Tongue (tissue), 1 donor: ENCODE measurements at regions not wholly inside any gene's neighbourhood (a gene's known extent, or its start where the extent isn't known, plus 50 kb on each side); places are given as distances from the start of the nearest gene placed in this dataset.
"Not testable (repeated sequence)": the region's sequence is repeated elsewhere in the genome, so short reads cannot be mapped to it uniquely, and the experiment has no call there.

Experiments used
- DNase-seq: peaks from one replicate; pipeline ENCODE4 v3.0.0-alpha.2; 2015

GRCh38 chr13:107811233-107812013 is 403.9 kb downstream of the LIG4 start:
- DNase-seq, result no peak

GRCh38 chr13:107809125-107809524 is 406.2 kb downstream of the LIG4 start:
- no peak for DNase-seq

GRCh38 chr13:107808389-107808788 is 406.9 kb downstream of the LIG4 start:
- no peak for DNase-seq

GRCh38 chr13:107807306-107808073 is 407.8 kb downstream of the LIG4 start:
- no peak for DNase-seq

GRCh38 chr13:107806726-107807125 is 408.6 kb downstream of the LIG4 start:
- DNase-seq, result no peak

- no peak for DNase-seq
Measured at GRCh38 chr13:107803822-107804495, 411.4 kb downstream of the LIG4 start.

GRCh38 chr13:107801621-107802020 is 413.7 kb downstream of the LIG4 start:
- DNase-seq, result no peak

GRCh38 chr13:107799001-107799400 is 416.3 kb downstream of the LIG4 start:
- no peak for DNase-seq

GRCh38 chr13:107790397-107790796 is 424.9 kb downstream of the LIG4 start:
- DNase-seq, result no peak

- DNase-seq, result no peak
Measured at GRCh38 chr13:107788464-107789165, 426.7 kb downstream of the LIG4 start.

- not testable (repeated sequence) for DNase-seq
Measured at GRCh38 chr13:107782646-107783045, 432.7 kb downstream of the LIG4 start.

GRCh38 chr13:107778094-107778493 is 437.2 kb downstream of the LIG4 start:
- no peak for DNase-seq

GRCh38 chr13:107770541-107770940 is 444.8 kb downstream of the LIG4 start:
- no peak for DNase-seq

GRCh38 chr13:107767119-107767518 is 448.2 kb downstream of the LIG4 start:
- DNase-seq, result no peak

- DNase-seq, result peak; percentile 4
Measured at GRCh38 chr13:107765724-107766401, 449.5 kb downstream of the LIG4 start.

- DNase-seq, result no peak
Measured at GRCh38 chr13:107764046-107764445, 451.3 kb downstream of the LIG4 start.

- no peak for DNase-seq
Measured at GRCh38 chr13:107753748-107754147, 461.6 kb downstream of the LIG4 start.

- no peak for DNase-seq
Measured at GRCh38 chr13:107753291-107753690, 462.0 kb downstream of the LIG4 start.

GRCh38 chr13:107743983-107744382 is 471.4 kb downstream of the LIG4 start:
- DNase-seq, result peak; percentile 20

- no peak for DNase-seq
Measured at GRCh38 chr13:107743526-107743925, 471.8 kb downstream of the LIG4 start.

- DNase-seq, result no peak
Measured at GRCh38 chr13:107743100-107743499, 472.2 kb downstream of the LIG4 start.

GRCh38 chr13:107742544-107742943 is 472.8 kb downstream of the LIG4 start:
- DNase-seq, result no peak
